ENCODE measurements at regions not wholly inside any gene's neighbourhood (a gene's known extent, or its start where the extent isn't known, plus 50 kb on each side); places are given as distances from the start of the nearest gene placed in this dataset.

GRCh38 chr4:108351791-108352190 is 183.1 kb upstream of the LEF1 start:
- DNase-seq: peak; percentile 61
- H3K4me3 ChIP-seq (ENCODE audit: low read depth, low read length): no peak overlapping the region
- in situ Hi-C loops (cut with HindIII; ENCODE audit: low pct_ligation_motif_present, low sequenced_read_pairs): no loop called here
- TF ChIP-seq CTCF (IDR thresholded peaks at IDR 0.05; ENCODE audit: low read depth, low read length, missing control alignments): no peak
- H3K27me3 ChIP-seq (replicated peaks): no peaks in the 10 kb centered on the region
- no peak overlapping the region for H3K27ac ChIP-seq
- no peaks in the 10 kb centered on the region for H3K36me3 ChIP-seq (replicated peaks)

GRCh38 chr4:108350332-108350731 is 181.6 kb upstream of the LEF1 start:
- no peak for TF ChIP-seq CTCF (IDR thresholded peaks at IDR 0.05; ENCODE audit: low read depth, low read length, missing control alignments)
- H3K36me3 ChIP-seq (replicated peaks): no peaks in the 10 kb centered on the region
- no peak overlapping the region for H3K4me3 ChIP-seq (ENCODE audit: low read depth, low read length)
- in situ Hi-C loops (cut with HindIII; ENCODE audit: low pct_ligation_motif_present, low sequenced_read_pairs): no loop called here
- no peak for DNase-seq
- H3K27me3 ChIP-seq (replicated peaks): no peaks in the 10 kb centered on the region
- H3K27ac ChIP-seq: no peak overlapping the region

- DNase-seq: peak; percentile 24
- TF ChIP-seq CTCF (IDR thresholded peaks at IDR 0.05; ENCODE audit: low read depth, low read length, missing control alignments): no peak
- Histone ChIP-seq H3K27ac (peak overlapping the region; percentile 57), H3K27me3 (replicated peaks) (no peaks in the 10 kb centered on the region), H3K4me3 (ENCODE audit: low read depth, low read length) (no peak overlapping the region), H3K36me3 (replicated peaks) (no peaks in the 10 kb centered on the region)
- in situ Hi-C loops (cut with HindIII; ENCODE audit: low pct_ligation_motif_present, low sequenced_read_pairs): no loop called here
Observed at GRCh38 chr4:108346818-108347210, 178.1 kb upstream of the LEF1 start.

GRCh38 chr4:108345862-108346817 is 177.4 kb upstream of the LEF1 start:
- H3K4me3 ChIP-seq (ENCODE audit: low read depth, low read length): no peak overlapping the region
- no peak for TF ChIP-seq CTCF (IDR thresholded peaks at IDR 0.05; ENCODE audit: low read depth, low read length, missing control alignments)
- peak; percentile 45 for DNase-seq
- in situ Hi-C loops (cut with HindIII; ENCODE audit: low pct_ligation_motif_present, low sequenced_read_pairs): no loop called here
- no peaks in the 10 kb centered on the region for H3K27me3 ChIP-seq (replicated peaks)
- H3K36me3 ChIP-seq (replicated peaks): no peaks in the 10 kb centered on the region
- peak overlapping the region; percentile 57 for H3K27ac ChIP-seq

GRCh38 chr4:108342325-108342970 is 173.7 kb upstream of the LEF1 start:
- Histone ChIP-seq H3K27me3 (replicated peaks) (no peaks in the 10 kb centered on the region), H3K27ac (no peak overlapping the region), H3K36me3 (replicated peaks) (no peaks in the 10 kb centered on the region), H3K4me3 (ENCODE audit: low read depth, low read length) (no peak overlapping the region)
- DNase-seq: no peak
- in situ Hi-C loops (cut with HindIII; ENCODE audit: low pct_ligation_motif_present, low sequenced_read_pairs): no loop called here
- TF ChIP-seq CTCF (IDR thresholded peaks at IDR 0.05; ENCODE audit: low read depth, low read length, missing control alignments): peak; percentile 23
